ENCODE measurements at regions not wholly inside any gene's neighbourhood (a gene's known extent, or its start where the extent isn't known, plus 50 kb on each side); places are given as distances from the start of the nearest gene placed in this dataset.
"Not testable (repeated sequence)": the region's sequence is repeated elsewhere in the genome, so short reads cannot be mapped to it uniquely, and the experiment has no call there.

DNA sequence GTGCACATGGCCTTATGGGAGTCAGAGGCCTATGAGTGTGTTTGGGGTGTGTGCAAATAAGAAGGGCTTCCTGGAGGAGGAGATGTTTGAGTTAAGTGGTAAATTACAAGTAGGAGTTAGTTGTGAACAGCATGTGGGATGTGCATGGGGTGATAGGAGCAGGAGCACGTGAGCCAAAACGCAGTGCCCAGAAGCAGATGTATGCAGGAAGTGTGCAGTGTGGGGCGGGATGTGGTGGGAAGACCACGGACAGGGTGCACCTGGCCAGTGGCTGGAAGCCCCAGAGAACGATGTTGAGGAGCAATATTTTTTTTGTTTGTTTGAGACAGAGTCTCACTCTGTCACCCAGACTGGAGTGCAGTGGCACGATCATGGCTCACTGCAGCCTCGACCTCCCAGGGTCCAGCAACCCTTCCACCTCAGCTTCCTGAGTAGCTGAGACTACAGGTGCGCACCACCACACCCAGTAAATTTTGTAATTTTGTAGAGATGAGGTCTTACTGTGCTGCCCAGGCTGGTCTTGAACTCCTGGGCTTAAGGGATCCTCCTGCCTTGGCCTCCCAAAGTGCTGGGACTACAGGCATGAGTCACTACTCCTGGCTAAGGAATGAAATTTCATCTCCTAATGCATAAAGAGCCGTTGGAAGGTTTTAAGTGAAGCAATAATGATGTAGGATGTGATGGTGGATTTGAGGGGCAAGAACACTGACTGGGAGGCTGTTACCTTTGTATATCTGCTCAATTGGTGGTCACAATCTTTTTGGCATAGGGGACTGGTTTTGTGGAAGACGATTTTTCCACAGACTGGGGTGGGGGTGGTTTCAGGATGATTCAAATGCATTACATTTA lies 78.4 kb downstream of the LYZL2 start:
- Histone ChIP-seq H3K9ac (ENCODE audit: low read depth, low read length, poor library complexity, severe bottlenecking) (no peak overlapping the region), H3K9me2 (replicated peaks; ENCODE audit: low read depth, low read length) (no peaks in the 10 kb centered on the region), H3K27me3 (ENCODE audit: insufficient read depth, low read length, poor library complexity, severe bottlenecking) (no peaks in the 10 kb centered on the region), H3K9me3 (ENCODE audit: insufficient read depth, low read depth, low read length) (no peaks in the 10 kb centered on the region), H3K4me3 (ENCODE audit: low read length, poor library complexity, severe bottlenecking) (no peak overlapping the region), H3K36me3 (ENCODE audit: insufficient read depth, low read length) (no peaks in the 10 kb centered on the region), H3K79me2 (ENCODE audit: insufficient read depth, low read length) (no peaks in the 10 kb centered on the region), H3K4me2 (ENCODE audit: low read depth, low read length, poor library complexity, severe bottlenecking) (no peak overlapping the region), H3K4me1 (ENCODE audit: insufficient read depth, low read length, poor library complexity, severe bottlenecking) (peaks cover 6% of the 10 kb centered on the region), H3F3A (ENCODE audit: low read depth) (no peaks in the 10 kb centered on the region), H2AFZ (ENCODE audit: low read length) (no peak overlapping the region), H4K20me1 (ENCODE audit: insufficient read depth, low read length, poor library complexity, severe bottlenecking) (no peaks in the 10 kb centered on the region)
- no peak for TF ChIP-seq EZH2phosphoT487 (IDR thresholded peaks at IDR 0.05; ENCODE audit: borderline replicate concordance)
- TF ChIP-seq, protein P1, sequence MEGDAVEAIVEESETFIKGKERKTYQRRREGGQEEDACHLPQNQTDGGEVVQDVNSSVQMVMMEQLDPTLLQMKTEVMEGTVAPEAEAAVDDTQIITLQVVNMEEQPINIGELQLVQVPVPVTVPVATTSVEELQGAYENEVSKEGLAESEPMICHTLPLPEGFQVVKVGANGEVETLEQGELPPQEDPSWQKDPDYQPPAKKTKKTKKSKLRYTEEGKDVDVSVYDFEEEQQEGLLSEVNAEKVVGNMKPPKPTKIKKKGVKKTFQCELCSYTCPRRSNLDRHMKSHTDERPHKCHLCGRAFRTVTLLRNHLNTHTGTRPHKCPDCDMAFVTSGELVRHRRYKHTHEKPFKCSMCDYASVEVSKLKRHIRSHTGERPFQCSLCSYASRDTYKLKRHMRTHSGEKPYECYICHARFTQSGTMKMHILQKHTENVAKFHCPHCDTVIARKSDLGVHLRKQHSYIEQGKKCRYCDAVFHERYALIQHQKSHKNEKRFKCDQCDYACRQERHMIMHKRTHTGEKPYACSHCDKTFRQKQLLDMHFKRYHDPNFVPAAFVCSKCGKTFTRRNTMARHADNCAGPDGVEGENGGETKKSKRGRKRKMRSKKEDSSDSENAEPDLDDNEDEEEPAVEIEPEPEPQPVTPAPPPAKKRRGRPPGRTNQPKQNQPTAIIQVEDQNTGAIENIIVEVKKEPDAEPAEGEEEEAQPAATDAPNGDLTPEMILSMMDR (conservative IDR thresholded peaks at IDR 0.05; ENCODE audit: low read length), result no peak

DNA sequence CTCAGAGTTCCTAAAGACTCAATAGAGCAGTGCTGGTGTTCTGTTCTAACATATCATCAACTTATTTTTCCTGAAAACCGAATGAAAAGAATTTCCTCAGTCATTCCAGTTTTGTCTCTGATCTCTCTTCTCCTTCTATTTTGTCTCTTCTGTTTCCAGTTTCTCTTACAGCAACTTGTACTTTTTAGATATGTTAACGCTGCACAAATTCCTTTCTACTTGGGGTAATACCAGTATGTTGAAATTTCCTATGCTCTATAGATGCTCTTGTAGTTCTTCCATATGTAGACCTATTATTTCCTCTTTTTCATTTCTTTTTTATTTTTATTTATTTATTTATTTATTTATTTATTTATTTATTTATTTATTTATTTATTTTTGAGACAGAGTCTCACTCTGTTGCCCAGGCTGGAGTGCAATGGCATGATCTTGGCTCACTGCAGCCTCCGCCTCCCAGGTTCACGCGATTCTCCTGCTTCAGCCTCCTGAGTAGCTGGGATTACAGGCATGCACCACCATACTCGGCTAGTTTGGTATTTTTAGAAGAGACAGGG lies 80.3 kb downstream of the LYZL2 start:
- H2AFZ ChIP-seq (ENCODE audit: low read length); H3K36me3 ChIP-seq (ENCODE audit: insufficient read depth, low read length); H3K27me3 ChIP-seq (ENCODE audit: insufficient read depth, low read length, poor library complexity, severe bottlenecking); H3F3A ChIP-seq (ENCODE audit: low read depth); H3K4me3 ChIP-seq (ENCODE audit: low read length, poor library complexity, severe bottlenecking); H3K9ac ChIP-seq (ENCODE audit: low read depth, low read length, poor library complexity, severe bottlenecking); H3K9me3 ChIP-seq (ENCODE audit: insufficient read depth, low read depth, low read length); H3K79me2 ChIP-seq (ENCODE audit: insufficient read depth, low read length); H3K4me2 ChIP-seq (ENCODE audit: low read depth, low read length, poor library complexity, severe bottlenecking); H3K4me1 ChIP-seq (ENCODE audit: insufficient read depth, low read length, poor library complexity, severe bottlenecking); H4K20me1 ChIP-seq (ENCODE audit: insufficient read depth, low read length, poor library complexity, severe bottlenecking); H3K9me2 ChIP-seq (replicated peaks; ENCODE audit: low read depth, low read length): not testable (repeated sequence)

DNA sequence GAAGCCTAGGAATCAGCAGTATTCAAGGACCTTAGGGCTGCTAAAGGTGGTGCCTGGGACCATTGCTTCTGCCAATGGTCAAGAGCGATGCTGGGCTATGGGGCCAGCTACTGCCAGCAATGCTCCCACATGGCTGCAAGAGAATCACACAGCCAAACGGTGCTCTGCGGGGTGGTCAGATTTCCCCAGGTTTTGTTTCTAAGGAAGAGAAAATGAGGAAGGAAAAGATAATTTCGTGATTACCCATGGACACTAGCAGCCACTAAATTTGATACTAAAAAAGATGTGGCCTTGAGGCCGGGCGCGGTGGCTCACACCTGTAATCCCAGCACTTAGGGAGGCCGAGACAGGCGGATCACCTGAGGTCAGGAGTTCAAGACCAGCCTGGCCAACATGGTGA lies 83.0 kb downstream of the LYZL2 start:
- H3K36me3 ChIP-seq (ENCODE audit: insufficient read depth, low read length), result no peaks in the 10 kb centered on the region
- no peak overlapping the region for H2AFZ ChIP-seq (ENCODE audit: low read length)
- H3K4me1 ChIP-seq (ENCODE audit: insufficient read depth, low read length, poor library complexity, severe bottlenecking), result no peaks in the 10 kb centered on the region

More for the DNA sequence above, 83.0 kb downstream of the LYZL2 start:
- Histone ChIP-seq H3K9me2 (replicated peaks; ENCODE audit: low read depth, low read length) (no peaks in the 10 kb centered on the region), H3K9me3 (ENCODE audit: insufficient read depth, low read depth, low read length) (no peaks in the 10 kb centered on the region), H3K27me3 (ENCODE audit: insufficient read depth, low read length, poor library complexity, severe bottlenecking) (no peaks in the 10 kb centered on the region), H3K4me3 (ENCODE audit: low read length, poor library complexity, severe bottlenecking) (no peak overlapping the region), H3K9ac (ENCODE audit: low read depth, low read length, poor library complexity, severe bottlenecking) (no peak overlapping the region), H3K4me2 (ENCODE audit: low read depth, low read length, poor library complexity, severe bottlenecking) (no peak overlapping the region), H3K79me2 (ENCODE audit: insufficient read depth, low read length) (no peaks in the 10 kb centered on the region), H3F3A (ENCODE audit: low read depth) (no peaks in the 10 kb centered on the region), H4K20me1 (ENCODE audit: insufficient read depth, low read length, poor library complexity, severe bottlenecking) (no peaks in the 10 kb centered on the region)
- TF ChIP-seq EZH2phosphoT487 (IDR thresholded peaks at IDR 0.05; ENCODE audit: borderline replicate concordance), result no peak
- TF ChIP-seq, protein P1 (conservative IDR thresholded peaks at IDR 0.05; ENCODE audit: low read length), result no peak

Measured in Loucy (cell line).